Bronchial epithelial cell (primary cell): ENCODE measurements at regions not wholly inside any gene's neighbourhood (a gene's known extent, or its start where the extent isn't known, plus 50 kb on each side); places are given as distances from the start of the nearest gene placed in this dataset.
A peak's percentile ranks its signal among the peaks of the same experiment; 100 is the strongest.

Source experiments
- DNase-seq: peaks from one replicate; pipeline ENCODE4 v3.0.0-alpha.2; 2010; ENCODE audit warnings: low read depth
- FAIRE-seq: peaks from 2 replicates; lab custom pipeline; 2011; peaks lifted over from hg19 to GRCh38; lab: Jason Lieb, UNC
- H3K27me3 ChIP-seq: 2 replicates; pipeline ENCODE4 v1.5.1; 2011; ENCODE audit warnings: low read length; ENCODE audit not compliant: control insufficient read depth, insufficient read depth
- H3K36me3 ChIP-seq: 2 replicates; pipeline ENCODE4 v1.5.1; 2011; ENCODE audit warnings: low read length; ENCODE audit not compliant: control insufficient read depth, insufficient read depth
- H3K4me3 ChIP-seq: 2 replicates; pipeline ENCODE4 v1.5.1; 2011; ENCODE audit warnings: mild to moderate bottlenecking, low read depth, low read length, control low read depth
- CTCF ChIP-seq: IDR thresholded peaks from 2 replicates; pipeline ENCODE4 v1.5.1; 2011; ENCODE audit warnings: mild to moderate bottlenecking, moderate library complexity, low read length, control low read depth, inconsistent platforms; ENCODE audit not compliant: insufficient read depth, severe bottlenecking

DNA sequence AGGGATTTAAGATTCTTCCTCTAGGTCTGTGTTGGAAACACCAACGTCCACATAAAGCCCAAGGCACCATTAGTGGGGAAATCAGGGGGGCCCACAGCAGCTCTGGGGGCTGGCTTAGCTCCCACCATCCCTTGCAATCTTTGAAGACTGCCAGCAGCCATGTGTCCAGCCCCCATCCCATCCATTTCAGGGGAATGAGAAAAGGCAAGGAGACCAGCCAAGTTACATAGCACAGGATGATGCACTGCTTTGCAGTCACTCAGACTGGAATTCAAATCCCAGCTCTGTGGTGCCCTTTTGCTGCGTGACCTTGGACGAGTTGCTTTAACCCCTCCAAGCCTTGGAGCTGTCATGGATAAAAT, 108.9 kb upstream of the ZMIZ1 start:
- TF ChIP-seq CTCF: no peak
- FAIRE-seq: no peak
- no peak overlapping the region for H3K4me3 ChIP-seq
- no peaks in the 10 kb centered on the region for H3K36me3 ChIP-seq
- no peak for DNase-seq
- H3K27me3 ChIP-seq: no peaks in the 10 kb centered on the region

DNA sequence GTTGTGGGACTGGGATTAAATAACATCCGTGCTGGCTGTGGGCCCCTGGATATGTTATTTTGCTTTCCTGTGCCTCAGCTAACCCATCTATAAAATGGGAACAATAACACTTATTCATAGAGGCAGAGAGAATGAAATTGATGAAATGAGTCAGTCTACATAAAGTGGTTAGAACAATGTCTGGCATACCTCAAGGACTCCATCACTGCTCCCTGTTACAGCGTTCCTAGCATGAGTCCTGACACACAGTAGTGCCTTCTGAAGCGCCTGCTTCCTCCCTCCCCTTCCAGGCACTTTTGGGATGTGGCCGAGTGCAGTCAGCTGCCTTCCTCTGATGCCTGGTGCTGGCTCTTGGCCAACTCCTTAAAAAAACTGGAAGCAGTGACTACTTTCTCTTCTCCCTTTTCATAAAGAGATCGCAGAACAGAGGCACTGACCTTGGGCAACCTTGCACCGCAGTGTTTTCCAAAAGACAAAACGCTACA, 108.4 kb upstream of the ZMIZ1 start:
- peak; percentile 90 for DNase-seq
- Histone ChIP-seq H3K36me3 (no peaks in the 10 kb centered on the region), H3K4me3 (no peak overlapping the region), H3K27me3 (no peaks in the 10 kb centered on the region)
- FAIRE-seq: no peak
- no peak for TF ChIP-seq CTCF

GRCh38 chr10:78961760-78962159, 107.0 kb upstream of the ZMIZ1 start:
- no peak for TF ChIP-seq CTCF
- FAIRE-seq (no peak), DNase-seq (no peak)
- Histone ChIP-seq H3K4me3 (no peak overlapping the region), H3K36me3 (no peaks in the 10 kb centered on the region), H3K27me3 (no peaks in the 10 kb centered on the region)

DNA sequence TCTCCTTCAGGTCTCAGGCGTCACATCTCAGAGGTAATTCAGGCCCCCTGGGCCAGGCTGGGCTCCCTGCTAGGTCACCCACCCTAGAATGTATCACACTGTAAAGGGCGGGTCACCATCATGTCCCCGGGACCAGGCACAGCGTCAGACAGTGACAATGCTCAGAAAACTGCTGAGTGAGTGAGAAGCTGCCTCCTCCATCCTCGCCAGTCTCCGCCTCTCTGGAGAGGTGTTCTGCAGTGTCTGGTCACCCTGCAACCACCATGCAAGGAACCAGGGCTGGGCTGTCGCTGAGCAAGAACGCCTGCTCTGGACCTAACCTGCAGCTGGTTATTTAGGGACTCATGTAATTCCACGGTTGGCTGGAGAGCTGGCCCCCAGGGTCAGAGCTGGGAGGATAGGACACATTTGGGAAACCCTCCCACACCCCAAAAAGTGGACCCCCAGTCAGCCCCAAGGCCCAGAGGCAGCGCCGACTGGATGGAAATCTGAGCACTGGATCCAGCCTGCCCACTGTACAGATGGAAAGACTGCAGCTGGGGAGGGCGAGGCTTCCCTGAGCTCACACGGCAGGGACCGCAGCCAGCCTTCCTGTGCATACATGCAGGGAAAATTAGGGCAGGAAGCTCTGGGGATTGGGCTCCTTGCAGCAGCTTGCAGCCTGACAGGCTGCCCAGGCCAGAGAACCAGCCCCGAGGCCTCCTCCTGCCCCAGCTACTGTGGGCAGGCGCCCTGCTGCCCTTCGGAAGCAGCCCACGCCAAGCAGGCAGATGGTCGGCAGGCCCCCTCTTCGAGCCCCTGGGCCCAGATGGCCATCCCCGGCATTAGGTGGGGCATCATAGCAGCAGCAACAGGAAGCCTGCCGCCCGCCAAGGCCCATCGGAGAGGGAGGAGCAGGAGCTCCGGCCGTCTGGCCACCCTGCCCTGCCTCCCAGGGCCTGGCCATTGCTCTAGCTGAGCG, 105.4 kb upstream of the ZMIZ1 start:
- FAIRE-seq (no peak), DNase-seq (no peak)
- no peak for TF ChIP-seq CTCF
- H3K36me3 ChIP-seq: no peaks in the 10 kb centered on the region
- H3K27me3 ChIP-seq: no peaks in the 10 kb centered on the region
- no peak overlapping the region for H3K4me3 ChIP-seq

DNA sequence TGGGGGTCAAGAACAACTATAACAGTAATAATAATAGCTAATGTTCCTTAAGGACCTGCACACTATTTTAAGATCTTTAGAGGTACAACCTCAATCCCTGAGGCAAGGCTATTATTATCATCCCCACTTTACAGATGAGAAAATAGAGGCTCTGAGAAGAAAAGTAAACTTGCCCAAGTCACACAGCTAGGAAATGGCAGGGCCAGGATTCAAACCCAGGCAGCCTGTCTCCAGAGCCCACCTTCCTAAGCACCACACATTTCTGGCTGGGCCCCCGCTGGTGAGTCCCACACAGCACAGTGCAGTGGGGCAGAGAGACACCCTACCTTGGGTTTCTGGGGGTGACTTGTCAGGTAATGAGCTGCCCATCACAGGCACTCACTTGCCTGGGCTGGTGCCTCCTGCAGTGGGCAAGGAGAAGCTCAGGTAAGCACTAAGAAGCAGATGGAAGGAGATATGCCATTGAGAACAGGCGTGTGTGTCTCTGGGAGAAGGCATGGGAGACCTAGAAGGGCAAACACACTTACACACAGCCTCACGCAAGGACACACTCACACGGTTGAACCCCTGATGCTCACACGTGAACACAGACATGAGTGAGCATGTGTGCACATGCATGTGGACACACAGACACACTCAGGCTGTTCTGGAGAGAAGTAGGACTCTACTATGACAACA, 104.4 kb upstream of the ZMIZ1 start:
- peak; percentile 98 for FAIRE-seq

More for the DNA sequence above, 104.4 kb upstream of the ZMIZ1 start:
- Histone ChIP-seq H3K36me3 (no peaks in the 10 kb centered on the region), H3K4me3 (no peak overlapping the region), H3K27me3 (no peaks in the 10 kb centered on the region)
- no peak for TF ChIP-seq CTCF
- DNase-seq: no peak
